ENCODE measurements at regions not wholly inside any gene's neighbourhood (a gene's known extent, or its start where the extent isn't known, plus 50 kb on each side); places are given as distances from the start of the nearest gene placed in this dataset.

DNA sequence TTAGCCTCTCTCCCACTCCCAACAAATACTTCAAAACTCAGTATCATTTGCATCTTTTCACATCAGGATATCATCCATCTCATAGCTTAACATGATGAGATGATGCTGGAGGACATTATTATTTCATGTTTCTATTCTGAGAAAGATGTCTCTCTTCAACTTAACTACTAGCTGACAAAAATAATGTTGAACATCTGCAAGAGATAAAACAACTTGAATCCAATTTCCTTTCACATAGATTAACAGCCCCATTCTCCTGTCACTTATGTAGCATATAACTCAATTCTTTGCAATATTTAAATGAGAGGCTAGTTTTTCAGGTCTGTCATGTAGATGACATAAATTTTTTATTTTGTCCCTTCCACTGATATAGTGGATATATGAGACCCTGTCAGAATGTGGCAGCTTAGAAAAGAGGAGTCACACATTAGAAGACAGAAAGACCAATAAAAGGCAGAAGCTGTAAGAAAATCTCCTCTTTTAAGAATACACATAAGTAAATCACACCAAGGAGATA is 239.2 kb upstream of the KIF2A start:
- Histone ChIP-seq H3K9me3 (no peaks in the 10 kb centered on the region), H3K4me1 (no peaks in the 10 kb centered on the region), H3K27me3 (peaks cover 0 to 9% (median 0%) of the 10 kb centered on the region in 9 donors), H3K4me3 (no peak overlapping the region), H3K27ac (no peak overlapping the region), H3K36me3 (no peaks in the 10 kb centered on the region)
- intact Hi-C loops (cut with DNase I) = no loop called here
- ATAC-seq (no peak), DNase-seq (no peak)
- TF ChIP-seq, protein P1, sequence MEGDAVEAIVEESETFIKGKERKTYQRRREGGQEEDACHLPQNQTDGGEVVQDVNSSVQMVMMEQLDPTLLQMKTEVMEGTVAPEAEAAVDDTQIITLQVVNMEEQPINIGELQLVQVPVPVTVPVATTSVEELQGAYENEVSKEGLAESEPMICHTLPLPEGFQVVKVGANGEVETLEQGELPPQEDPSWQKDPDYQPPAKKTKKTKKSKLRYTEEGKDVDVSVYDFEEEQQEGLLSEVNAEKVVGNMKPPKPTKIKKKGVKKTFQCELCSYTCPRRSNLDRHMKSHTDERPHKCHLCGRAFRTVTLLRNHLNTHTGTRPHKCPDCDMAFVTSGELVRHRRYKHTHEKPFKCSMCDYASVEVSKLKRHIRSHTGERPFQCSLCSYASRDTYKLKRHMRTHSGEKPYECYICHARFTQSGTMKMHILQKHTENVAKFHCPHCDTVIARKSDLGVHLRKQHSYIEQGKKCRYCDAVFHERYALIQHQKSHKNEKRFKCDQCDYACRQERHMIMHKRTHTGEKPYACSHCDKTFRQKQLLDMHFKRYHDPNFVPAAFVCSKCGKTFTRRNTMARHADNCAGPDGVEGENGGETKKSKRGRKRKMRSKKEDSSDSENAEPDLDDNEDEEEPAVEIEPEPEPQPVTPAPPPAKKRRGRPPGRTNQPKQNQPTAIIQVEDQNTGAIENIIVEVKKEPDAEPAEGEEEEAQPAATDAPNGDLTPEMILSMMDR (IDR thresholded peaks at IDR 0.05) = no peak
- TF ChIP-seq POLR2A (IDR thresholded peaks at IDR 0.05) = no peak

DNA sequence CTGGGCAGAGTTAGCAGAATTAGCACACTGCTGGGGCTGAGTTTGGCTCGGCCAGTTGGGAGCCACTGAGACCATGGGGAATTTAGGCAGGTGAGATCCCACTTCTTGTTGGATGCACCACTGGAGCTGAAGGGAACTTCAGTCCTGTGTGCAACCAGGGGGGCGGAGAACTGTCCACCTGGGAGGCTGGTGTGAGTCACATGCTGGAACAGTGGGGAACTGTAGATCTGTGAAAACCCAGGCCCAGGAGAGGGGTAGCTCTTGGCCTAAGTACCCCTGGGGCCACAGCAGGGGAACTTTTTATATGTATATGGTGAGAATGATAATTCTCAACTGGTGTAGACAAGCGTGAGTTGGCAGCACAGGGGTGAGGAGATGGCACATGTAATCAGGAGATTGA is 237.5 kb upstream of the KIF2A start:
- H3K4me1 ChIP-seq = no peaks in the 10 kb centered on the region
- DNase-seq (no peak), ATAC-seq (no peak)
- WGBS, 4 donors = 57 to 70% (median 63%) methylated on average over 3 of the region's 3 CpGs
- no peak overlapping the region for H3K4me3 ChIP-seq
- peaks cover 0 to 9% (median 0%) of the 10 kb centered on the region in 9 donors for H3K27me3 ChIP-seq
- intact Hi-C loops (cut with DNase I) = no loop called here
- TF ChIP-seq, protein P1 (IDR thresholded peaks at IDR 0.05) = no peak
- no peak for TF ChIP-seq POLR2A (IDR thresholded peaks at IDR 0.05)
- H3K36me3 ChIP-seq = no peaks in the 10 kb centered on the region
- no peak overlapping the region for H3K27ac ChIP-seq
- H3K9me3 ChIP-seq = no peaks in the 10 kb centered on the region

DNA sequence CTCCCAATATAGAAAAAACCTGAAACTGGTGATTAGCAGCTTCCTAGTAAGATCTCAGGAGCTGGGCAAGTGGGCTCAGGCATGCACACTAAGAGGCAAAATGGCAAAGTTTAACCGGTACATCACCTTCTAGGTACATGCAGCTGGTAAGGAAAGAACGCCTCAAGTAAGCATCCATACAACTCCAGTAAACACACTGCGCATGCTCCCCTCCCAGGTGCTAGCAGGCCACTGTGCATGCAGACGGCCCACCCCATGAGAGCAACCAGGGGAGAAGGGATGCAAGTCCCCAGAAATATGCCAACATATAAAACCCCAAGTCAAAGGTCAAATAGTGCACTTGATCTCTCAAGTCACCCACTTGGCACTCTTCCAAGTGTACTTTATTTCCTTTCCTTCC is 228.6 kb upstream of the KIF2A start:
- intact Hi-C loops (cut with DNase I) = no loop called here
- Histone ChIP-seq H3K4me1 (no peaks in the 10 kb centered on the region), H3K4me3 (no peak overlapping the region), H3K9me3 (no peaks in the 10 kb centered on the region), H3K27ac (no peak overlapping the region), H3K36me3 (no peaks in the 10 kb centered on the region), H3K27me3 (no peaks in the 10 kb centered on the region)
- ATAC-seq = no peak
- 58 to 87% (median 80%) methylated on average over 4 of the region's 4 CpGs for WGBS, 4 donors
- DNase-seq = no peak
- TF ChIP-seq POLR2A (IDR thresholded peaks at IDR 0.05) = no peak
- TF ChIP-seq, protein P1 (IDR thresholded peaks at IDR 0.05) = no peak

DNA sequence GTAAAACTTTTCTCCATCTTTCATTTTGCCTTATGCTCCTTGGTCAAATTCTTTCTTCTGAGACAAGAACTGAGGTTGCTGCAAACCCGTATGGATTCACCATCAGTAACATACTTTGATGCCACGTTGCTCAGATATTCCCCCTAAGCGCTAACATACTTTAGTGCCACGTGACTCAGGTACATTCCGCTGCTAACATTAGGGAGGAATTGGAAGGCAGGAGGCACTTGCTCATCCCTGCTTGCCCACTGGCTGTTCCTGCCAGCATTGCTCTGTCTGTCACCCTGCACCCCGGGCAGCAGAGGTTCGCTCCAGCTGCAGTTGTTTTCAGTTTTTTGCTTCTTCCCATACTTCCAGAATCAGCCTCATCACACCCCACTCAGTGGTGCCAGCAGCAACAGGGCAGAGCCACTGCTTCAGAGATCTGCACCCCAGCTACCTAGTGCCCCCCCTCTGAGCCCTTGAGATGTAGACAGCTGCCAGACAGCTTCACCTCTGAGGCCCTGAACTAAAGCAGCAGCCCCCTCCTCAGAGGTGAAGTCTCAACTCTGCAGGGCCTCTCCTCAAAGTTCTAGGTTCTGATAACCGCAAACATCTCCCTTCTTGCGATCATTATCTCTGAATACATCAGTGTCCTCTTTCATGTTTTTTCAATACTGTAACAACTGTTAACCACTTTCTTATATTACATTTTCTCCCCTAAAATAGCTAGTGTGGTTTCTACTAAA is 228.0 kb upstream of the KIF2A start:
- intact Hi-C loops (cut with DNase I) = no loop called here
- H3K9me3 ChIP-seq = no peaks in the 10 kb centered on the region
- no peaks in the 10 kb centered on the region for H3K4me1 ChIP-seq
- 61 to 68% (median 65%) methylated on average over 9 of the region's 9 CpGs for WGBS, 4 donors
- no peaks in the 10 kb centered on the region for H3K36me3 ChIP-seq
- TF ChIP-seq POLR2A (IDR thresholded peaks at IDR 0.05) = no peak
- no peak for DNase-seq
- H3K4me3 ChIP-seq = no peak overlapping the region
- ATAC-seq = no peak
- H3K27ac ChIP-seq = no peak overlapping the region
- H3K27me3 ChIP-seq = no peaks in the 10 kb centered on the region

DNA sequence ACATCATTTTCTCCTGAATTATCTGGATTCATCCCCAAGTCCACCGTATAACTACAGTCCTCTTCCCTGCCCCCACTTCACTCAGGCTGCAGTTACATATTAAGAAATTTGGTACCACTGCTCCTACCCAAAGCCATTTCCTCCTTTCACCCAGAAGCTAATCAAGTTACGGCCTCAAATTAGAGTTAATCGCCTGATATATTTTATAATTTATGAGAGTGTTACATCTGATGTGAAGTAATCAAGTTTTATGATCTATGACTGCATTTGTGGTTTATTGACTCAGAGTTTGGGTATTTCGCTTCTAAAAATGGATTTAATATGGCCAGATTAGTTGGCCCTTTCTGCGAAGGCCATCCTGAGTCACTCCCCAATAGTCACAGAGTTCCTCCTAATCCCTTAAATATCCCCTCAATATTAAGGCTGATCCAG is 223.6 kb upstream of the KIF2A start:
- TF ChIP-seq, protein P1 (IDR thresholded peaks at IDR 0.05) = no peak
- no peak for TF ChIP-seq POLR2A (IDR thresholded peaks at IDR 0.05)
- Histone ChIP-seq H3K9me3 (no peaks in the 10 kb centered on the region), H3K27ac (no peak overlapping the region), H3K4me1 (no peaks in the 10 kb centered on the region), H3K4me3 (no peak overlapping the region), H3K27me3 (no peaks in the 10 kb centered on the region), H3K36me3 (no peaks in the 10 kb centered on the region)
- ATAC-seq (no peak), DNase-seq (no peak)
- 80 to 87% (median 82%) methylated on average over 5 of the region's 5 CpGs for WGBS, 4 donors
- intact Hi-C loops (cut with DNase I) = no loop called here
